ENCODE measurements at regions not wholly inside any gene's neighbourhood (a gene's known extent, or its start where the extent isn't known, plus 50 kb on each side); places are given as distances from the start of the nearest gene placed in this dataset.

GRCh38 chr13:56247692-56248091, 893.0 kb upstream of the PRR20A start:
- TF ChIP-seq CTCF (conservative IDR thresholded peaks at IDR 0.05 in 1 of 2, IDR thresholded peaks at IDR 0.05 in 1 of 2; ENCODE audit: low read depth in 1 of 2, low read length in 2 of 2) (no peak), EZH2 (IDR thresholded peaks at IDR 0.05; ENCODE audit: low read length, missing control alignments) (no peak)
